IMR-90 (cell line): ENCODE measurements at regions not wholly inside any gene's neighbourhood (a gene's known extent, or its start where the extent isn't known, plus 50 kb on each side); places are given as distances from the start of the nearest gene placed in this dataset.
A peak's percentile ranks its signal among the peaks of the same experiment; 100 is the strongest.

Experiments
- ATAC-seq: fragments of 200-7000 bp; cut with Tn5 transposase; 2 replicates; pipeline ENCODE4 v1.9.1; 2020; ENCODE audit warnings: low read depth, mild to moderate bottlenecking, moderate library complexity
- BruUV-seq: library from RNA; stranded (reverse); fragments of 400-500 nt; replicated peaks from 2 replicates; lab custom pipeline; 2021; lab: Mats Ljungman, UMichigan
- CTCF ChIA-PET: fragments of 300-600 bp; formaldehyde crosslinking; extraction: SDS; loops from one replicate; lab custom pipeline; 2021; ENCODE audit warnings: antibody characterized with exemption; lab: Yijun Ruan, JAX
- POLR2A ChIA-PET: fragments of 300-600 bp; sonication (Branson Sonifier 250); formaldehyde crosslinking; loops from one replicate; lab custom pipeline; 2022; ENCODE audit warnings: antibody characterized with exemption; ENCODE audit not compliant: unreplicated experiment; lab: Charles Lee
- DNase-seq: peaks from one replicate; pipeline ENCODE4 v3.0.0; 2013
- H2AFZ ChIP-seq: replicated peaks from 2 replicates; pipeline ENCODE3; 2013; ENCODE audit warnings: low read length, mild to moderate bottlenecking; ENCODE audit not compliant: poor library complexity
- H2AK5ac ChIP-seq: 2 replicates; pipeline ENCODE4 v1.6.1; 2013; ENCODE audit warnings: low read depth, low read length, inconsistent platforms
- H2AK9ac ChIP-seq: replicated peaks from 2 replicates; pipeline ENCODE3; 2013; ENCODE audit warnings: mild to moderate bottlenecking, low read depth, low read length, moderate library complexity; ENCODE audit not compliant: poor library complexity
- H2BK120ac ChIP-seq: 2 replicates; pipeline ENCODE4 v1.6.1; 2013; ENCODE audit warnings: low read depth, low read length, inconsistent platforms
- H2BK15ac ChIP-seq: 3 replicates; pipeline ENCODE4 v1.6.1; 2013; ENCODE audit warnings: low read depth, low read length, inconsistent platforms
- H2BK20ac ChIP-seq: 2 replicates; pipeline ENCODE4 v1.6.1; 2013; ENCODE audit warnings: low read depth, mild to moderate bottlenecking, inconsistent platforms, low read length, moderate library complexity
- H2BK5ac ChIP-seq: 2 replicates; pipeline ENCODE4 v1.6.1; 2013; ENCODE audit warnings: mild to moderate bottlenecking, low read depth, low read length, inconsistent platforms; ENCODE audit not compliant: poor library complexity, severe bottlenecking
- H3K14ac ChIP-seq: replicated peaks from 2 replicates; pipeline ENCODE4 v1.6.1; 2013; ENCODE audit warnings: low read depth, low read length, inconsistent platforms
- H3K18ac ChIP-seq: 2 replicates; pipeline ENCODE4 v1.6.1; 2013; ENCODE audit warnings: low read depth, low read length, control low read depth
- H3K23ac ChIP-seq: 2 replicates; pipeline ENCODE4 v1.6.1; 2013; ENCODE audit warnings: low read depth, low read length, inconsistent platforms
- H3K27ac ChIP-seq: 2 replicates; pipeline ENCODE4 v1.5.1; 2013; ENCODE audit warnings: mild to moderate bottlenecking, control low read depth, low read length; ENCODE audit not compliant: insufficient read depth
- H3K27me3 ChIP-seq: 2 replicates; pipeline ENCODE4 v1.6.1; 2013; ENCODE audit warnings: low read length; ENCODE audit not compliant: control insufficient read depth, insufficient read depth
- H3K36me3 ChIP-seq: 2 replicates; pipeline ENCODE4 v1.6.1; 2013; ENCODE audit warnings: low read length, mixed read lengths; ENCODE audit not compliant: control insufficient read depth, insufficient read depth
- H3K4ac ChIP-seq: 2 replicates; pipeline ENCODE4 v1.6.1; 2013; ENCODE audit warnings: low read depth, low read length, inconsistent platforms
- H3K4me1 ChIP-seq: 2 replicates; pipeline ENCODE4 v1.6.1; 2013; ENCODE audit warnings: low read length, mixed read lengths; ENCODE audit not compliant: control insufficient read depth, insufficient read depth
- H3K4me2 ChIP-seq: 2 replicates; pipeline ENCODE4 v1.6.1; 2013; ENCODE audit warnings: low read depth, mild to moderate bottlenecking, control low read depth, low read length, moderate library complexity
- H3K4me3 ChIP-seq: 2 replicates; pipeline ENCODE4 v1.5.1; 2013; ENCODE audit warnings: low read depth, mild to moderate bottlenecking, control low read depth, low read length, moderate library complexity; ENCODE audit not compliant: insufficient read depth
- H3K56ac ChIP-seq: 2 replicates; pipeline ENCODE4 v1.6.1; 2013; ENCODE audit warnings: low read length, inconsistent platforms; ENCODE audit not compliant: insufficient read depth; ENCODE audit errors: extremely low read depth
- H3K79me1 ChIP-seq, 2 experiments: 2 replicates each; pipeline ENCODE4 v1.6.1; 2013; ENCODE audit warnings: low read length in 2 of 2, inconsistent platforms in 1 of 2, low read depth in 1 of 2
- H3K9ac ChIP-seq: 2 replicates; pipeline ENCODE4 v1.6.1; 2013; ENCODE audit warnings: low read depth, low read length, control low read depth
- H3K9me1 ChIP-seq: 2 replicates; pipeline ENCODE4 v1.6.1; 2013; ENCODE audit warnings: low read length, inconsistent platforms; ENCODE audit not compliant: insufficient read depth
- H3K9me3 ChIP-seq: 2 replicates; pipeline ENCODE4 v1.6.1; 2013; ENCODE audit warnings: low read length; ENCODE audit not compliant: control insufficient read depth, insufficient read depth
- H4K20me1 ChIP-seq: 2 replicates; pipeline ENCODE4 v1.6.1; 2013; ENCODE audit warnings: low read length, inconsistent platforms; ENCODE audit not compliant: insufficient read depth
- H4K5ac ChIP-seq: 2 replicates; pipeline ENCODE4 v1.6.1; 2013; ENCODE audit warnings: mild to moderate bottlenecking, low read depth, low read length, control low read depth
- H4K8ac ChIP-seq, 2 experiments: 2 replicates each; pipeline ENCODE4 v1.6.1; 2013; ENCODE audit warnings: low read depth in 2 of 2, low read length in 2 of 2, control low read depth in 1 of 2, inconsistent platforms in 1 of 2
- H4K91ac ChIP-seq: 2 replicates; pipeline ENCODE4 v1.6.1; 2013; ENCODE audit warnings: low read depth, low read length, inconsistent platforms; ENCODE audit not compliant: insufficient read depth
- BHLHE40 ChIP-seq: fragments of 150-350 bp; IDR thresholded peaks from 2 replicates; pipeline ENCODE4 v1.6.1; 2016; ENCODE audit warnings: mild to moderate bottlenecking, low read depth, low read length
- CEBPB ChIP-seq: IDR thresholded peaks from 2 replicates; pipeline ENCODE4 v1.6.1; 2012; ENCODE audit warnings: low read depth, low read length, improper control_type of control experiment
- WGBS, 2 experiments: methylation state at CpG; one replicate each; pipeline versions ENCODE4 v1.1.5 to v1.1.7; 2013; ENCODE audit warnings: missing lambda C conversion rate in 2 of 2; ENCODE audit not compliant: insufficient read length in 1 of 2; ENCODE audit errors: extremely low coverage in 2 of 2; 5-methylcytosine and 5-hydroxymethylcytosine counted together
- dilution Hi-C: fragments of 300-500 bp; cut with HindIII; formaldehyde crosslinking; loops from one replicate; pipeline ENCODE4 v1.14.3; 2018; ENCODE audit warnings: low sequenced_read_pairs; ENCODE audit not compliant: unreplicated experiment
- in situ Hi-C: fragments of 300-500 bp; cut with MboI; formaldehyde crosslinking; loops from 3 replicates; pipeline ENCODE4 v1.14.3; 2019; ENCODE audit warnings: low sequenced_read_pairs, inconsistent platforms, mixed read lengths
- intact Hi-C: fragments of 100-400 bp; cut with micrococcal nuclease; formaldehyde crosslinking; loops from 2 replicates; pipeline ENCODE4 v1.10.0; 2022

DNA sequence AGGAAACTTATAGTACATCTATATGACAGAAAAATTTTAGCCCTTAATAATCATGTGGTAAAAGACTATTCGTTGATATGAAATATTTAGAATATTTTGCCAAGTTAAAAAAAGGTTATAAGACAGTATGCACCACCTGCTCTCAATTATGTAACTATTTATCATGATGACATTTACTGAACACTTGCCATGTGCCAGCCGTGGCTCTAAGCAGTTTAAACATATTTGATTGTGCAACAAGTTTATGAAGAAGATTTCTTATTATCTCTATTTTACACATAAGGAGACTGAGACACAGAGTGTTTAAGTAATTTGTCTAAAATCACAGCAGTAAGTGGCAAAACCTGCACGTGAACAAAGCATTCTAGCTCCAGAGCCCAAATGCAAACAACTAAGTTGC lies 199.3 kb upstream of the JUN start:
- Histone ChIP-seq H3K18ac (no peak overlapping the region), H3K79me1 (no peaks in the 10 kb centered on the region), H3K36me3 (no peaks in the 10 kb centered on the region), H4K8ac (no peak overlapping the region), H2BK120ac (no peak overlapping the region), H4K20me1 (no peaks in the 10 kb centered on the region), H3K23ac (no peak overlapping the region), H3K27me3 (no peaks in the 10 kb centered on the region; the same call in 1 of the 2 replicates), H2BK5ac (no peak overlapping the region), H3K27ac (no peak overlapping the region), H2BK15ac (no peak overlapping the region), H3K4me2 (no peak overlapping the region), H4K91ac (no peak overlapping the region), H3K4me3 (no peak overlapping the region), H3K14ac (no peak overlapping the region), H3K4ac (no peak overlapping the region), H3K56ac (no peak overlapping the region), H2AK9ac (no peak overlapping the region), H2AFZ (no peak overlapping the region), H3K9me1 (no peaks in the 10 kb centered on the region), H3K9me3 (no peaks in the 10 kb centered on the region), H3K4me1 (peaks cover 7% of the 10 kb centered on the region; the same call in 1 of the 2 replicates), H3K9ac (no peak overlapping the region), H2BK20ac (no peak overlapping the region), H4K5ac (no peak overlapping the region), H2AK5ac (no peak overlapping the region)
- ChIA-PET CTCF (no interaction called here), POLR2A (no interaction called here)
- in situ Hi-C loops: no loop called here
- intact Hi-C loops: loop anchor here (5.0 kb wide), 1 partner anchor 66 kb away; no protein-coding TSS in a partner anchor
- WGBS, 2 experiments: no CpG with 5 or more reads among the region's 3 CpGs
- dilution Hi-C loops: no loop called here
- TF ChIP-seq CEBPB (peak; percentile 70), BHLHE40 (no peak)
- BruUV-seq: no TSS peak
- DNase-seq (peak; percentile 4), ATAC-seq (no peak)
